HepG2 (cell line): ENCODE measurements at regions not wholly inside any gene's neighbourhood (a gene's known extent, or its start where the extent isn't known, plus 50 kb on each side); places are given as distances from the start of the nearest gene placed in this dataset.

Experiments used
- ELF1 ChIP-seq: sonication (generic); formaldehyde crosslinking; IDR thresholded peaks from 2 replicates; pipeline ENCODE4 v1.4.0; 2020; ENCODE audit warnings: missing genetic modification reagents
- FOXP1 ChIP-seq, 2 experiments: fragments of 450-650 bp in 1 of 2; IDR thresholded peaks; 2 replicates each; pipeline ENCODE4 v1.6.1; 2017 to 2018; ENCODE audit warnings: antibody characterized with exemption in 1 of 2
- HMG20B ChIP-seq: conservative IDR thresholded peaks from 2 replicates; pipeline ENCODE4 v1.6.1; 2016; ENCODE audit warnings: missing genetic modification reagents, missing compliant biosample characterization
- SIN3A ChIP-seq: IDR thresholded peaks from 2 replicates; pipeline ENCODE4 v1.6.1; 2011; ENCODE audit warnings: low read depth, mild to moderate bottlenecking, control low read depth, low read length, borderline replicate concordance
- SMC3 ChIP-seq: IDR thresholded peaks from 2 replicates; pipeline ENCODE4 v1.6.1; 2011; ENCODE audit warnings: low read length, improper control_type of control experiment
- ZNF292 ChIP-seq: sonication (generic); formaldehyde crosslinking; IDR thresholded peaks from 2 replicates; pipeline ENCODE4 v1.8.1; 2022; ENCODE audit warnings: mild to moderate bottlenecking, low read depth, missing genetic modification reagents, borderline replicate concordance
- ZZZ3 ChIP-seq: sonication (generic); formaldehyde crosslinking; IDR thresholded peaks from 2 replicates; pipeline ENCODE4 v1.4.0; 2020; ENCODE audit warnings: missing genetic modification reagents, mild to moderate bottlenecking, borderline replicate concordance
- TF ChIP-seq, protein P1 (sequence below): sonication (generic); formaldehyde crosslinking; IDR thresholded peaks from 2 replicates; pipeline ENCODE4 v1.9.0; 2021; ENCODE audit warnings: missing genetic modification reagents, borderline replicate concordance
- TF ChIP-seq, protein P2 (sequence below): sonication (generic); formaldehyde crosslinking; IDR thresholded peaks from 2 replicates; pipeline ENCODE4 v1.4.0; 2020; ENCODE audit warnings: mild to moderate bottlenecking, low read depth, missing genetic modification reagents
- TF ChIP-seq, protein P3 (sequence below): sonication (generic); formaldehyde crosslinking; IDR thresholded peaks from 2 replicates; pipeline ENCODE4 v1.8.0; 2022; ENCODE audit warnings: missing genetic modification reagents, mild to moderate bottlenecking, inconsistent platforms, borderline replicate concordance
- TF ChIP-seq, protein P4 (sequence below): sonication (generic); formaldehyde crosslinking; IDR thresholded peaks from 2 replicates; pipeline ENCODE4 v1.4.0; 2020; ENCODE audit warnings: mild to moderate bottlenecking, missing genetic modification reagents

DNA sequence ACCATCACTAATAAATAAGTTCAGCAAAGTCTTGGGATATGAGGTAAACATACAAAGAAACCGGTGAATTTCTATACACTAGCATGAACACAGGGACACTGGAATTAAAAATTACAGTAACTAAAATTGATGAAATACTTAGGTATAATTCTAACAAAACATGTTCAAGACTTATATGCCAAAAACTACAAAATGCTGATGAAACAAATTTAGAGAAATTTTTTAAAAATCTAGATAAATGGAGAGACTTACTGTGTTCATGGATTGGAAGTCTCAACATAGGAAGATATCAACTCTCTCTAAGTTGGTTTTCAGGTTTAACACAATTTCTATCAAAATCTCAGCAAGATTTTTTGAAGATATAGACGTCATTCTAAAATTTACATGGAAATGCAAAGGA is 128.8 kb upstream of the RET start:
- TF ChIP-seq SIN3A (no peak), ELF1 (no peak), HMG20B (CRISPR knock-in tag) (no peak), SMC3 (no peak), ZZZ3 (CRISPR knock-in tag) (no peak), FOXP1 (IDR thresholded peaks at IDR 0.05) (no peak), FOXP1 (CRISPR knock-in tag; IDR thresholded peaks at IDR 0.05) (no peak), ZNF292 (CRISPR knock-in tag) (no peak)
- TF ChIP-seq, protein P1, sequence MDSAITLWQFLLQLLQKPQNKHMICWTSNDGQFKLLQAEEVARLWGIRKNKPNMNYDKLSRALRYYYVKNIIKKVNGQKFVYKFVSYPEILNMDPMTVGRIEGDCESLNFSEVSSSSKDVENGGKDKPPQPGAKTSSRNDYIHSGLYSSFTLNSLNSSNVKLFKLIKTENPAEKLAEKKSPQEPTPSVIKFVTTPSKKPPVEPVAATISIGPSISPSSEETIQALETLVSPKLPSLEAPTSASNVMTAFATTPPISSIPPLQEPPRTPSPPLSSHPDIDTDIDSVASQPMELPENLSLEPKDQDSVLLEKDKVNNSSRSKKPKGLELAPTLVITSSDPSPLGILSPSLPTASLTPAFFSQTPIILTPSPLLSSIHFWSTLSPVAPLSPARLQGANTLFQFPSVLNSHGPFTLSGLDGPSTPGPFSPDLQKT (CRISPR knock-in tag) = no peak
- TF ChIP-seq, protein P2, sequence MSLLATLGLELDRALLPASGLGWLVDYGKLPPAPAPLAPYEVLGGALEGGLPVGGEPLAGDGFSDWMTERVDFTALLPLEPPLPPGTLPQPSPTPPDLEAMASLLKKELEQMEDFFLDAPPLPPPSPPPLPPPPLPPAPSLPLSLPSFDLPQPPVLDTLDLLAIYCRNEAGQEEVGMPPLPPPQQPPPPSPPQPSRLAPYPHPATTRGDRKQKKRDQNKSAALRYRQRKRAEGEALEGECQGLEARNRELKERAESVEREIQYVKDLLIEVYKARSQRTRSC (CRISPR knock-in tag) = no peak
- TF ChIP-seq, protein P3, sequence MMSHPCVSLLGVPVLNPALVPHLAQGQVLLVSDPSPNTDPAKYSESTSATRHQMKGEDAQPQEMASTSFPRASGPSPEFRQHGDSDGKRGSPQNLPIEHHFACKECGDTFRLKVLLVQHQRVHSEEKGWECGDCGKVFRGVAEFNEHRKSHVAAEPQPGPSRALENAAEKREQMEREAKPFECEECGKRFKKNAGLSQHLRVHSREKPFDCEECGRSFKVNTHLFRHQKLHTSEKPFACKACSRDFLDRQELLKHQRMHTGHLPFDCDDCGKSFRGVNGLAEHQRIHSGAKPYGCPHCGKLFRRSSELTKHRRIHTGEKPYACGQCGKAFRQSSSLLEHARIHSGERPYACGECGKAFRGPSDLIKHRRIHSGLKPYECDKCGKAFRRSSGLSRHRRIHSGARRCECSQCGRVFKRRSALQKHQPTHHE (CRISPR knock-in tag) = no peak
- TF ChIP-seq, protein P4, sequence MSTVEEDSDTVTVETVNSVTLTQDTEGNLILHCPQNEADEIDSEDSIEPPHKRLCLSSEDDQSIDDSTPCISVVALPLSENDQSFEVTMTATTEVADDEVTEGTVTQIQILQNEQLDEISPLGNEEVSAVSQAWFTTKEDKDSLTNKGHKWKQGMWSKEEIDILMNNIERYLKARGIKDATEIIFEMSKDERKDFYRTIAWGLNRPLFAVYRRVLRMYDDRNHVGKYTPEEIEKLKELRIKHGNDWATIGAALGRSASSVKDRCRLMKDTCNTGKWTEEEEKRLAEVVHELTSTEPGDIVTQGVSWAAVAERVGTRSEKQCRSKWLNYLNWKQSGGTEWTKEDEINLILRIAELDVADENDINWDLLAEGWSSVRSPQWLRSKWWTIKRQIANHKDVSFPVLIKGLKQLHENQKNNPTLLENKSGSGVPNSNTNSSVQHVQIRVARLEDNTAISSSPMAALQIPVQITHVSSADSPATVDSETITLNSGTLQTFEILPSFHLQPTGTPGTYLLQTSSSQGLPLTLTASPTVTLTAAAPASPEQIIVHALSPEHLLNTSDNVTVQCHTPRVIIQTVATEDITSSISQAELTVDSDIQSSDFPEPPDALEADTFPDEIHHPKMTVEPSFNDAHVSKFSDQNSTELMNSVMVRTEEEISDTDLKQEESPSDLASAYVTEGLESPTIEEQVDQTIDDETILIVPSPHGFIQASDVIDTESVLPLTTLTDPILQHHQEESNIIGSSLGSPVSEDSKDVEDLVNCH = no peak
